Stimulated activated naive CD8-positive, alpha-beta T cell treated with anti-CD3 and anti-CD28 coated beads, Interleukin-15, amount 100 ng/mL, for 72 hours (primary cell): ENCODE measurements at regions not wholly inside any gene's neighbourhood (a gene's known extent, or its start where the extent isn't known, plus 50 kb on each side); places are given as distances from the start of the nearest gene placed in this dataset.
A peak's percentile ranks its signal among the peaks of the same experiment; 100 is the strongest.

Experiments used
- ATAC-seq: fragments of 150-1000 bp; cut with Tn5 transposase; 2 replicates; pipeline ENCODE4 v1.10.0; 2021; ENCODE audit warnings: mild to moderate bottlenecking, moderate library complexity
- DNase-seq, 2 donors: peaks; one replicate each; pipeline ENCODE4 v3.0.0; 2021 to 2022
- H3K27ac Mint-ChIP-seq, 2 donors: one replicate each; pipeline ENCODE4 v1.8.0; 2022; ENCODE audit warnings: mild to moderate bottlenecking in 2 of 2, mixed read lengths in 2 of 2, moderate library complexity in 2 of 2
- H3K27me3 Mint-ChIP-seq: one replicate; pipeline ENCODE4 v1.8.0; 2022; ENCODE audit warnings: mixed read lengths
- H3K4me1 Mint-ChIP-seq: one replicate; pipeline ENCODE4 v1.8.0; 2022; ENCODE audit warnings: mild to moderate bottlenecking, mixed read lengths
- H3K4me3 Mint-ChIP-seq, 2 donors: one replicate each; pipeline ENCODE4 v1.8.0; 2022; ENCODE audit warnings: mild to moderate bottlenecking in 2 of 2, mixed read lengths in 2 of 2, moderate library complexity in 1 of 2
- H3K9me3 Mint-ChIP-seq, 2 donors: one replicate each; pipeline ENCODE4 v1.8.0; 2022; ENCODE audit warnings: mixed read lengths in 2 of 2

- H3K9me3 Mint-ChIP-seq: no peaks in the 10 kb centered on the region
- no peak for DNase-seq
- no peak overlapping the region for H3K27ac Mint-ChIP-seq
- no peak for ATAC-seq
- H3K4me3 Mint-ChIP-seq: no peak overlapping the region
- H3K27me3 Mint-ChIP-seq: no peaks in the 10 kb centered on the region
- H3K4me1 Mint-ChIP-seq: peaks cover 25% of the 10 kb centered on the region
Observed at GRCh38 chr15:91478717-91479191, 374.8 kb upstream of the SLCO3A1 start.

- no peak for DNase-seq
- ATAC-seq: no peak
- Mint-ChIP-seq H3K4me1 (peaks cover 35% of the 10 kb centered on the region), H3K27me3 (no peaks in the 10 kb centered on the region), H3K4me3 (no peak overlapping the region), H3K9me3 (no peaks in the 10 kb centered on the region), H3K27ac (no peak overlapping the region)
Observed at GRCh38 chr15:91480426-91480825, 373.1 kb upstream of the SLCO3A1 start.

DNA sequence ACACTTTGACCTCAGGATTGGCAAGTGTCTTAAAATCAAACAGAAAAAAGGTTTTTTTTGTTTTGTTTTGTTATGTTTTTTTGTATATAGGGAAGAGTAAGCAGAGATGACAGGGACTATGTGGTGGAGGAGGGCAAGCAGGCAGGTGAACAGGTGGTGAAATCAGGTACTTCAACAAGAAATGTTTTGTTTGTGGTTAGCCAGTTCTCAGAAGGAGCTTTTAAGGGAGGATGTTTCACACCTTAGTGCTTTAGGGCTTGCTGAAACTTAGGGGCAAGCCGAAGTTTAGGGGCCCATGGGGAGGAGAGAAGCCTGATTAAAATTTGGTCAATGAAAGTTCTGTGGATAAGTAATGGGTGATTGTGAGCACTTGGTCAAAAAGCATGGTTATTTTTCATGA is 370.7 kb upstream of the SLCO3A1 start:
- Mint-ChIP-seq H3K27me3 (no peaks in the 10 kb centered on the region), H3K27ac (peak overlapping the region in 1 of 2 donors; percentile 37), H3K4me3 (peak overlapping the region in 1 of 2 donors; percentile 40), H3K9me3 (peaks cover 0 to 10% of the 10 kb centered on the region in 2 donors), H3K4me1 (peaks cover 35% of the 10 kb centered on the region)
- DNase-seq (no peak), ATAC-seq (peak; percentile 79)

GRCh38 chr15:91484141-91484540 is 369.4 kb upstream of the SLCO3A1 start:
- Mint-ChIP-seq H3K4me1 (peaks cover 35% of the 10 kb centered on the region), H3K9me3 (peaks cover 0 to 10% of the 10 kb centered on the region in 2 donors), H3K4me3 (no peak overlapping the region), H3K27me3 (no peaks in the 10 kb centered on the region), H3K27ac (peak overlapping the region; percentile 13 to 14)
- no peak for DNase-seq
- ATAC-seq: no peak

DNA sequence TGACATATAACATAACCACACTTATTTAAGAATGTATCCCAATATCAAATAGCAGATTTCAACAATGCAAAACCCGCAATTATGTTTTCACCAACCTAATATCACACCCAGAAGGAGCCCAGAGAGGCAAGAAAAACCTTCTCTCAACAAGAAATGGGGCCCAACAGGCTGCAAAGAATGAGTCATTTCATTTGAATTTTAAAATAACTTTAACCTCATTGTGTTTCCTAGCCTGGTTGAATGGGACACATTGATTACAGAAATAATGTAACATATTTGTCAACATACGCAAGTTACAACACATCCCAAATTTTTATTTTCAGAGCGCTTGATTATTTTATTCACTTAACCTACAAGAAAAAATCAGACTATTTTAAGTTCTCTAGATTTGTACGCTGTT is 365.1 kb upstream of the SLCO3A1 start:
- peaks cover 13% of the 10 kb centered on the region for H3K4me1 Mint-ChIP-seq
- H3K27ac Mint-ChIP-seq: no peak overlapping the region
- DNase-seq: no peak
- H3K4me3 Mint-ChIP-seq: no peak overlapping the region
- peaks cover 0 to 10% of the 10 kb centered on the region in 2 donors for H3K9me3 Mint-ChIP-seq
- H3K27me3 Mint-ChIP-seq: no peaks in the 10 kb centered on the region
- ATAC-seq: no peak

DNA sequence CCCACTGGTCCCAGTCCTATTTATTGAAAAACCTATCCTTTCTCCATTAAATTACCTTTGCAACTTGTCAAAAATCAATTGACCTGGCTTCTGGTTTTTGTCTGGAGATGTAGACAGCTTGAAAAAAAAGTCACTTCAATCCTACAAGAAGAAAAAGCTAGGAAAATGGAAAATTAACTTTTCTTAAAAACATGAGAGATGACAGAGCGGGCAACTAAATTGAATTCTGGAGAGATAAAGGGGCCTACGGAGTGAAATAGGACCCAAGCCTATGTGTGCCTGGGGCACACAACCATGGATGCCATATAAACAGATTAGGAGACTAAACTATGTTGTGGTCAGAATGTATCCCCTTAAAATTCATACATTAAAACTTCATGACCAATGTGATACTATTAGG is 363.3 kb upstream of the SLCO3A1 start:
- Mint-ChIP-seq H3K9me3 (peaks cover 0 to 10% of the 10 kb centered on the region in 2 donors), H3K4me1 (no peaks in the 10 kb centered on the region), H3K27ac (no peak overlapping the region), H3K27me3 (no peaks in the 10 kb centered on the region), H3K4me3 (no peak overlapping the region)
- no peak for DNase-seq
- no peak for ATAC-seq

- Mint-ChIP-seq H3K27ac (no peak overlapping the region), H3K9me3 (peaks cover 0 to 10% of the 10 kb centered on the region in 2 donors), H3K4me1 (no peaks in the 10 kb centered on the region), H3K27me3 (no peaks in the 10 kb centered on the region), H3K4me3 (no peak overlapping the region)
- ATAC-seq (no peak), DNase-seq (no peak)
Observed at GRCh38 chr15:91491101-91491950, 362.2 kb upstream of the SLCO3A1 start.

GRCh38 chr15:91496754-91497691 is 356.5 kb upstream of the SLCO3A1 start:
- Mint-ChIP-seq H3K9me3 (no peaks in the 10 kb centered on the region), H3K4me1 (no peaks in the 10 kb centered on the region), H3K4me3 (no peak overlapping the region), H3K27ac (no peak overlapping the region), H3K27me3 (peaks cover 8% of the 10 kb centered on the region)
- no peak for ATAC-seq
- DNase-seq: no peak

GRCh38 chr15:91498046-91498748 is 355.3 kb upstream of the SLCO3A1 start:
- no peak for ATAC-seq
- Mint-ChIP-seq H3K4me3 (no peak overlapping the region), H3K4me1 (no peaks in the 10 kb centered on the region), H3K27me3 (peaks cover 8% of the 10 kb centered on the region), H3K9me3 (no peaks in the 10 kb centered on the region), H3K27ac (no peak overlapping the region)
- DNase-seq: no peak

DNA sequence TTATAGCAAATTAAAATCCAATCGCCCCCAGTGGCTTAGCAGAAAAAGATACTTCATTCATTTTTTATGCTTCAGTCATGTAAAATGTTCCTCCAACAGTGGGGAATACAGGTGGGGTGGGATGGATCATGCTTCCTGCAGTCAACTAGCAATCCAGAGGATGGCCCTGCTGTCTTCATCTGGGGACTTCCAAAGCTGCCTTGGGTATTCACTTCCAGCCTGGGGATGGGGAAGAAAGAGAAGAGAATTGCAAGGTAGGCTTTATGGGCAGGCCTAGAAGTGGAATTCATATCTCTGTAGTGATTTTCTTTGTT is 354.8 kb upstream of the SLCO3A1 start:
- Mint-ChIP-seq H3K4me3 (no peak overlapping the region), H3K27me3 (peaks cover 8% of the 10 kb centered on the region), H3K9me3 (no peaks in the 10 kb centered on the region), H3K4me1 (no peaks in the 10 kb centered on the region), H3K27ac (no peak overlapping the region)
- ATAC-seq (no peak), DNase-seq (no peak)

DNA sequence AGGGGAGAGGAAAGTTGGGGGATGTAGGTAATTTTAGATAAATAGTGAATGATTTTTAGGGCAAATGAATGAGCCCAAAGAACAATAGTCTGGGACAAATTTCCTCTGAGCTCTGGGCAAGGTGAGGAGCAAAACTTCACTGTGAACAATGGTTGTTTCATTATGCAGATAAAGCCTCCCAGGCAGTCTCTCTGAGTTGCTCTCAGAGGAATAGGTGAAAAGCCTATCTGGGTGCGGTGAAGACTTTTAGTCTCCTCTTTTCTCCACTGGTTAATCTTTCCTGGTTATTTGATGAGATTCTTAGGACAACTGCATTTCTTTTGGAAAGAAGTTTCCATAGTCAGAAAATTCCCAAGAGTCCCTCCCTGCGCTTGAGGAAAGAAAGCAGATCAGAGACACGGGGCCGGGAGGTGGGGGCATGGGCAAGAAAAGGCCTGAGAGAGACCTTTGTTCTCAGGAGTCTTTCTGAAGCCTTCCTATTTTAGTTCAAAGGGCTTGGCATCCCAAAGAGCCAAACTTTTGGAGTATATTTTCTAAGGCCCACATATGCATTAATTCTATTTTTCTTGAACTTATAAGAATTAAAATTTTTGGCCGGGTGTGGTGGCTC is 353.6 kb upstream of the SLCO3A1 start:
- Mint-ChIP-seq H3K4me3 (no peak overlapping the region), H3K9me3 (no peaks in the 10 kb centered on the region), H3K27ac (no peak overlapping the region), H3K27me3 (peaks cover 8% of the 10 kb centered on the region), H3K4me1 (no peaks in the 10 kb centered on the region)
- ATAC-seq: no peak
- no peak for DNase-seq

DNA sequence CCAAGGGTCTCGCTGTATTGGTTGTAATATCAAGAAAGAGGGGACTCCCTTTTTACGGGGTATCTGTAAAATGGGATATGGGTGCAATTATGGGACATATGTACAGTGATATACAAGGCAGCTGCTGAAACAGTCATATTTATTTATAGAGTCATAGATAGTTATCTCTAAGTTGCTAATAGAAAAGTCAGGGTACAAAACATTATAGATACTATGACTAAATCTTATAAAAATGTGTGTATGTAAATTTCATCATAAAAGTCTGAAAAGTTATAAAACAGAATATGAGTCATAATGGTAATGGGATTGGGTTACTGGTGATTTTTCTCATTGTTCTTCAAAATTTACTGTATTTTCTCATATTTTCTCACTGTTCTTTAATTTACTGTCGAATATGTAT is 344.9 kb upstream of the SLCO3A1 start:
- no peaks in the 10 kb centered on the region for H3K4me1 Mint-ChIP-seq
- H3K27me3 Mint-ChIP-seq: peaks cover 6% of the 10 kb centered on the region
- DNase-seq: no peak
- H3K4me3 Mint-ChIP-seq: no peak overlapping the region
- no peaks in the 10 kb centered on the region for H3K9me3 Mint-ChIP-seq
- H3K27ac Mint-ChIP-seq: no peak overlapping the region
- ATAC-seq: no peak

DNA sequence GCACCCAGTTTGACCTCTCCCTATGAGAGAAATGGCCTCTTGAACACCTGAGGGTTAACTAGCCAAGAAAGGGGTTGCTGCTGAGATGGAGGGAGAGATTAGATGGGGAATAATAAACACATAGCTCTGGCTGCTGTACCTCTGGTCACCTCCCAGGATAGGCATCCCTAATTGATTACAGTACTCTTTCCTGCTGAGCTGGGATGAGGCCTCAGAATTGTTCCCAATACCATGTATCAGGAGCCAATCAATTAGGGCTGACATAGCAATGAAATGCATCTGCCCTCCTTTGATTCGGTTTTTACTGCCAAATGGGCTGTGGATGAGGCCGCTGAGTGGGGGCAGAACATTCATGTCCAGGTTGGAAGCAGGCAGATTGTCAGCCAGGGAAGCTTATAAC is 339.4 kb upstream of the SLCO3A1 start:
- H3K27ac Mint-ChIP-seq: no peak overlapping the region
- DNase-seq: no peak
- no peaks in the 10 kb centered on the region for H3K4me1 Mint-ChIP-seq
- no peak for ATAC-seq
- no peak overlapping the region for H3K4me3 Mint-ChIP-seq
- peaks cover 6% of the 10 kb centered on the region for H3K27me3 Mint-ChIP-seq
- no peaks in the 10 kb centered on the region for H3K9me3 Mint-ChIP-seq

- H3K27ac Mint-ChIP-seq: no peak overlapping the region
- H3K9me3 Mint-ChIP-seq: no peaks in the 10 kb centered on the region
- no peak for ATAC-seq
- no peak overlapping the region for H3K4me3 Mint-ChIP-seq
- peaks cover 6% of the 10 kb centered on the region for H3K27me3 Mint-ChIP-seq
- no peak for DNase-seq
- no peaks in the 10 kb centered on the region for H3K4me1 Mint-ChIP-seq
Observed at GRCh38 chr15:91515188-91515754, 338.2 kb upstream of the SLCO3A1 start.

DNA sequence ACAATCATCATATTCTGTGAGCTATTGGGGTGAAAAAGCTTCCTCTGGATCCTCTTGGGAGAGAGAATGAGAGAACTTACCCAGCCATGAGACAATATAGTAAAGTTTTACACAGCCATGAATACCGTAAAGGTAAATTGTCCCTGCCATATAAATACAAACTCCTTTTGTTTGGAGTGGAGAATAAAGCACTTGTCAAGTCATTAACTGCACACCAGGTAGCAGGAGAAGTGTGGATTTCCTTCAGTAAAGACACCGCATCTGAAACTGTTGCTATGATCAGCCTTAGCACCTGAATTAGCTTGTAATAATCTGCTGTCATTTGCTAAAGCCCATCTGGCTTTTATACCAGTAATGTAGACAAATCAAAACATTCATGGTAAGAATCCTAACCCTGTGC is 336.6 kb upstream of the SLCO3A1 start:
- Mint-ChIP-seq H3K4me1 (no peaks in the 10 kb centered on the region), H3K4me3 (no peak overlapping the region), H3K27ac (no peak overlapping the region), H3K27me3 (no peaks in the 10 kb centered on the region), H3K9me3 (no peaks in the 10 kb centered on the region)
- DNase-seq (no peak), ATAC-seq (no peak)
